ENCODE measurements at regions not wholly inside any gene's neighbourhood (a gene's known extent, or its start where the extent isn't known, plus 50 kb on each side); places are given as distances from the start of the nearest gene placed in this dataset.

DNA sequence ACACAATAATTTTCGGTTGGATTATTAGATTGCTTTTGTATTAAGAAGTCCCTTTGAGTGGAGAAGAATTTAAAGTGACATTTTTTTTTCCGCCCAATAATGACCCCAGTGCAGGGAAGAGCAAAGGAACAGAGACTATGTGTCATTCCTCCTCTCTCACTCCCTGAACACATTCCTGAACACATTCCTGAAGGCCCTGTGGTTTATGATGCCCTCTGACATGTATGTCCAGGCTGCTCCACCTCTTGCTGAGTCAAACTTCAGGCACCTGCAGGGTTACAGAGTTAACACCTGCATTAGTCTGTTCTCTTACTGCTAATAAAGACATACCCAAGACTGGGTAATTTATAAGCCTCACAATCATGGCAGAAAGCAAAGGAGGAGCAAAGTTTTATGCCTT lies 704.0 kb upstream of the LRRN3 start:
- TF ChIP-seq, protein P1, sequence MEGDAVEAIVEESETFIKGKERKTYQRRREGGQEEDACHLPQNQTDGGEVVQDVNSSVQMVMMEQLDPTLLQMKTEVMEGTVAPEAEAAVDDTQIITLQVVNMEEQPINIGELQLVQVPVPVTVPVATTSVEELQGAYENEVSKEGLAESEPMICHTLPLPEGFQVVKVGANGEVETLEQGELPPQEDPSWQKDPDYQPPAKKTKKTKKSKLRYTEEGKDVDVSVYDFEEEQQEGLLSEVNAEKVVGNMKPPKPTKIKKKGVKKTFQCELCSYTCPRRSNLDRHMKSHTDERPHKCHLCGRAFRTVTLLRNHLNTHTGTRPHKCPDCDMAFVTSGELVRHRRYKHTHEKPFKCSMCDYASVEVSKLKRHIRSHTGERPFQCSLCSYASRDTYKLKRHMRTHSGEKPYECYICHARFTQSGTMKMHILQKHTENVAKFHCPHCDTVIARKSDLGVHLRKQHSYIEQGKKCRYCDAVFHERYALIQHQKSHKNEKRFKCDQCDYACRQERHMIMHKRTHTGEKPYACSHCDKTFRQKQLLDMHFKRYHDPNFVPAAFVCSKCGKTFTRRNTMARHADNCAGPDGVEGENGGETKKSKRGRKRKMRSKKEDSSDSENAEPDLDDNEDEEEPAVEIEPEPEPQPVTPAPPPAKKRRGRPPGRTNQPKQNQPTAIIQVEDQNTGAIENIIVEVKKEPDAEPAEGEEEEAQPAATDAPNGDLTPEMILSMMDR (IDR thresholded peaks at IDR 0.05; ENCODE audit: low read depth, low read length, poor library complexity, severe bottlenecking) = no peak
- TF ChIP-seq EZH2phosphoT487 (IDR thresholded peaks at IDR 0.05; ENCODE audit: borderline replicate concordance, low read length) = no peak
